Neural cell (in vitro differentiated cells): ENCODE measurements at regions not wholly inside any gene's neighbourhood (a gene's known extent, or its start where the extent isn't known, plus 50 kb on each side); places are given as distances from the start of the nearest gene placed in this dataset.

Experiments
- CTCF ChIP-seq: fragments of 450-650 bp; IDR thresholded peaks from 2 replicates; pipeline ENCODE4 v1.5.1; 2014; ENCODE audit warnings: antibody characterized with exemption, mild to moderate bottlenecking, moderate library complexity; ENCODE audit not compliant: poor library complexity, severe bottlenecking
- EZH2 ChIP-seq: fragments of 200-600, 300-800 bp; shearing (Covaris generic), sonication (generic); IDR thresholded peaks from 2 replicates; pipeline ENCODE4 v1.6.1; 2014; ENCODE audit warnings: antibody characterized with exemption, low read length, borderline replicate concordance, mild to moderate bottlenecking; ENCODE audit not compliant: insufficient read depth, poor library complexity, severe bottlenecking
- REST ChIP-seq: IDR thresholded peaks from 2 replicates; pipeline ENCODE4 v1.6.1; 2012; ENCODE audit warnings: borderline replicate concordance
- TAF1 ChIP-seq: IDR thresholded peaks from 2 replicates; pipeline ENCODE4 v1.6.1; 2012; ENCODE audit warnings: low read depth

DNA sequence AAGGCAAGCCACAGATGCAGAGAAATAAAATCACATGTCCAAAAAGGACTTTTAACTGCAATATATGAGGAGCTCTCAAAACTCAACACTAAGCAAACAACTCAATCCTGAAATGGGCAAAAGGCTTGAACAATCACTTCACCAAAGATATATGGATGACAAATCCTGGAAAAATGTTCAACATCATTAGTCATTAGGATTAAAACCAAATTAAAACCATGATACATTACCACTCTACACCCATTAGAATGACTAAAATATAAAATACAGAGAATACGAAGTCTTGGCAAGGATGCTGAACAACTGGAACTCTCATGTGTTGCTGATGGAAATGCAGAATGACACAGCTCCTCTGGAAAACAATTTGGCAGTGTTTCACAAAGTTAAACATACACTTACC is 277.4 kb downstream of the TLE1 start:
- TF ChIP-seq CTCF = no peak
- no peak for TF ChIP-seq REST
- TF ChIP-seq EZH2 = no peak
- no peak for TF ChIP-seq TAF1
